Transverse colon (tissue), 3 donors: ENCODE measurements at regions not wholly inside any gene's neighbourhood (a gene's known extent, or its start where the extent isn't known, plus 50 kb on each side); places are given as distances from the start of the nearest gene placed in this dataset.

Experiments used
- CTCF ChIP-seq, 5 experiments: fragments of 200-600 bp in 3 of 5; fragments of 450-650 bp in 2 of 5; sonication (generic) in 3 of 5; IDR thresholded peaks; 1 replicate in 2 of 5; 2 replicates in 3 of 5; pipeline ENCODE4 v1.5.1; 2016 to 2017; ENCODE audit warnings: antibody characterized with exemption in 5 of 5, inconsistent platforms in 3 of 5, mild to moderate bottlenecking in 2 of 5, moderate library complexity in 1 of 5
- POLR2A ChIP-seq: fragments of 450-650 bp; IDR thresholded peaks from one replicate; pipeline ENCODE4 v1.6.1; 2016; ENCODE audit warnings: antibody characterized with exemption, mild to moderate bottlenecking, moderate library complexity

GRCh38 chr2:107137706-107138105, 251.7 kb upstream of the ST6GAL2 start:
- no peak for TF ChIP-seq CTCF (IDR thresholded peaks at IDR 0.05)
- TF ChIP-seq POLR2A, result no peak
